Loucy (cell line): ENCODE measurements at regions not wholly inside any gene's neighbourhood (a gene's known extent, or its start where the extent isn't known, plus 50 kb on each side); places are given as distances from the start of the nearest gene placed in this dataset.

Experiments
- EZH2phosphoT487 ChIP-seq: fragments of 200-600 bp; IDR thresholded peaks from 2 replicates; pipeline ENCODE4 v1.6.1; 2018; ENCODE audit warnings: antibody characterized with exemption, mild to moderate bottlenecking, moderate library complexity, borderline replicate concordance
- TF ChIP-seq, protein P1 (sequence below): fragments of 200-600 bp; sonication (generic); conservative IDR thresholded peaks from 2 replicates; pipeline ENCODE4 v1.5.1; 2014; ENCODE audit warnings: mild to moderate bottlenecking, antibody characterized with exemption, low read length

- TF ChIP-seq, protein P1, sequence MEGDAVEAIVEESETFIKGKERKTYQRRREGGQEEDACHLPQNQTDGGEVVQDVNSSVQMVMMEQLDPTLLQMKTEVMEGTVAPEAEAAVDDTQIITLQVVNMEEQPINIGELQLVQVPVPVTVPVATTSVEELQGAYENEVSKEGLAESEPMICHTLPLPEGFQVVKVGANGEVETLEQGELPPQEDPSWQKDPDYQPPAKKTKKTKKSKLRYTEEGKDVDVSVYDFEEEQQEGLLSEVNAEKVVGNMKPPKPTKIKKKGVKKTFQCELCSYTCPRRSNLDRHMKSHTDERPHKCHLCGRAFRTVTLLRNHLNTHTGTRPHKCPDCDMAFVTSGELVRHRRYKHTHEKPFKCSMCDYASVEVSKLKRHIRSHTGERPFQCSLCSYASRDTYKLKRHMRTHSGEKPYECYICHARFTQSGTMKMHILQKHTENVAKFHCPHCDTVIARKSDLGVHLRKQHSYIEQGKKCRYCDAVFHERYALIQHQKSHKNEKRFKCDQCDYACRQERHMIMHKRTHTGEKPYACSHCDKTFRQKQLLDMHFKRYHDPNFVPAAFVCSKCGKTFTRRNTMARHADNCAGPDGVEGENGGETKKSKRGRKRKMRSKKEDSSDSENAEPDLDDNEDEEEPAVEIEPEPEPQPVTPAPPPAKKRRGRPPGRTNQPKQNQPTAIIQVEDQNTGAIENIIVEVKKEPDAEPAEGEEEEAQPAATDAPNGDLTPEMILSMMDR, result no peak
- TF ChIP-seq EZH2phosphoT487, result no peak
Observed at GRCh38 chr4:127080141-127080540, 552.6 kb upstream of the INTU start.
